NB4 (cell line): ENCODE measurements at regions not wholly inside any gene's neighbourhood (a gene's known extent, or its start where the extent isn't known, plus 50 kb on each side); places are given as distances from the start of the nearest gene placed in this dataset.

Experiments used
- DNase-seq: peaks from one replicate; pipeline ENCODE4 v3.0.0; 2010; ENCODE audit warnings: low read depth
- H3K4me3 ChIP-seq: one replicate; pipeline ENCODE4 v1.5.1; 2011; ENCODE audit warnings: mild to moderate bottlenecking, low read depth, low read length, moderate library complexity
- CTCF ChIP-seq: IDR thresholded peaks from one replicate; pipeline ENCODE4 v1.5.1; 2012; ENCODE audit warnings: low read depth, low read length
- MAX ChIP-seq: IDR thresholded peaks from 2 replicates; pipeline ENCODE4 v1.6.1; 2011; ENCODE audit warnings: low read depth, low read length
- MYC ChIP-seq: IDR thresholded peaks from 2 replicates; pipeline ENCODE4 v1.6.1; 2011; ENCODE audit warnings: low read depth, low read length
- POLR2A ChIP-seq: IDR thresholded peaks from 2 replicates; pipeline ENCODE4 v1.6.1; 2011; ENCODE audit warnings: mild to moderate bottlenecking; ENCODE audit not compliant: insufficient read length; ENCODE audit errors: extremely low read depth

DNA sequence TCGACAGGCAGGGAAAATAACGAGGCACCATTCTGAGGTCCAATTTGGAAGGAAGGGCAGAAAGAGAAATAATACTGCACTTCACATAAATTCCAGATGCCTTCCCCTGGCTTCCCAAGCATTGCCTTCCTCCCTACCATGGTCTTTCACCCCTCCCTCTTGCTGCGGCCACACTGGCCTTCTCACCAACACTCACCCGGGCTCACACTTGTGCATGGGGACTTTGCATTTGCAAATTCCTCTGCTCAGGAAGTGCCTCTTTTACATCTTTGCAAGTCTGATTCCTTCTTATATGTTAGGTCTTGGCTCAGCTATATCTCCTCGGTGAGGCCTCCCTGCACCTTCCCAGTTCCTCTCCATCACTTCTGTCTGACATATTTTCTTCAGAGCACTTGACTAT lies 199.4 kb downstream of the CHIC2 start:
- DNase-seq, result no peak
- no peak for TF ChIP-seq CTCF
- no peak for TF ChIP-seq MAX
- no peak for TF ChIP-seq MYC
- TF ChIP-seq POLR2A, result no peak
- no peak overlapping the region for H3K4me3 ChIP-seq

DNA sequence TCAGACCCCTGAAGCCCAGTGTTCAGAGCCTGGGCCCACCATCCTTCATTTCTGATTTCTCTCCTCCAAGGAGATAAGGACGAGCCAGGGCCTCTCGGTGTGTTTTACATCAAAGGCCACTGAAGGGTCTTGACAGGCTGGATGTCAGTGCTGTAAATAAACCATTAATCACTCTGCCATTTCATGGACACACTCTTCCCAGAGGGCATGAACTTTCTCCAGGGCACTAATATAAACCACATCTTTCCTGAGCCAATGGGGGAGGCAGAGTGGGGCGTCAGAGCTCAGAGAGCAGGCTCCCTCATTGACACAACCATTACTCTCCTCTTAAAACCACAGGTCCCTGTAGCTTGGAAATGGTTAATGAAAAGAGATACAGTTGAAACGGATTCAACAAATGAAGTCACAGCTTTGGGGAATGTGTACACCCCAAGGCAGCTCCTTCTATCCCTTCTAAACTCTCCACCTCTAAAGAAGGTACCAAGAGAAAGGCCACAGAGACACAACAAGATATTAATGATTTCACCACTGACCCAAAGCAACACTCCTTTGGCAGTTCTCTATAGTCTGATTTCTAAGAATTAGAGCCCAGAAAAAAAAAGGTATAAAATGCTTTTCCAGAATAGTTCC lies 200.6 kb downstream of the CHIC2 start:
- DNase-seq, result no peak
- no peak for TF ChIP-seq CTCF
- TF ChIP-seq MYC, result no peak
- no peak for TF ChIP-seq MAX
- no peak for TF ChIP-seq POLR2A
- H3K4me3 ChIP-seq, result no peak overlapping the region

DNA sequence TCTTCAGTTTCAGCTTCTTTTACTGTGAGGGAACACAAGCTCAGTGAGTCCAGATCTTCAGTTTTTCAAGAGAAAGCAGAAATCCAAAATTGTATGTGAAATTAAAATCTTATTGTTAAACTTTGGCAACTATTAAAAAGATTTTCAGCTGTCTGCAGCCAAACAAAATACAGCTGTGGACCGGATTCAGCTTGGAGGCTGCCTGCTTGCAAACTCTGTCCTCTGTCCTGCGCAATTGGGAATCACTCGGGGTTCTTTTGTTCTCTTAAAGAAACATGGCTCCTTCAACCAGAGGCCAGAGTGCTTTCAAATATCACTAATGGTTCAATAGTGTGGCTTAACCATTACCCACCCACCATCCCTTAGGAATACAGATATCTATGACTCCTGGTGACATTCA lies 201.2 kb downstream of the CHIC2 start:
- no peak overlapping the region for H3K4me3 ChIP-seq
- TF ChIP-seq MAX (no peak), POLR2A (no peak), MYC (no peak), CTCF (no peak)
- DNase-seq, result no peak

DNA sequence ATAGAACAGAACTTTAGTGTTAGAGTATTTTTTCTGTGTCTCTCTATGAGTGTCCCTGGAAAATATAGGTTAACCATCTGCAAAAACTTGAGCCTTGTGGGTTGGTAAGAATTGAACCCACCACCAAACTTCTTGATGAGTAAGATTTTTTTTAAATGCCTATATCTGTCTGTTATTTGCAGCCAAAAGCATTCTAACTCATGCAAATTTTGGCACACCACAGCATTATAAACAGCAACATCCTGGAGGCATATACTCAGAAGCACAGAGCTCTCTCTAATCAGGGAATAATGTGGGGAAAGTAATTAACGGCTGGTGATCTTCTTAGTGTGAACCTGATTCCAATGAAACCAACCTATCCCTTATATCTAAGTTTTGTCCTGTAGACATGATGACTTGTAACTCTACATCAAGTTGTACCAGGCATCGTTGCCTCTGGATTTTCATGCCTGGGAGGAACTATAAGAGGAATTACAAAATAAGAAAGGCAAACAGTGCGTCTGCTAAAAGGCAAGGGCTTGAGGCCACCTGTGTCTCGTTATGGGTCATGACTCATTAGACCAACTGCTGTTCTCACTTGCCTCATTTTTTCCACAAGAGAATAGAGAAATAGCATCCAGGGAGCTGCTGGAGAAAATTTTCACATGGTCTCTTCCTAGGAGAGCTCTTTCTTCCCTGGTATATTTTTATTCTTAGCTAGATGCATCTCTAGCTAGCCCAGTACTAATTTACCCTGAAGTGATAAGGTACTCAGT lies 202.4 kb downstream of the CHIC2 start:
- H3K4me3 ChIP-seq, result no peak overlapping the region
- no peak for TF ChIP-seq CTCF
- peak; percentile 54 for TF ChIP-seq MYC
- no peak for TF ChIP-seq POLR2A
- peak; percentile 30; the same call in 1 of the 2 replicates for TF ChIP-seq MAX
- peak; percentile 67 for DNase-seq

GRCh38 chr4:53859305-53859704 lies 205.1 kb downstream of the CHIC2 start:
- no peak overlapping the region for H3K4me3 ChIP-seq
- TF ChIP-seq POLR2A, result no peak
- DNase-seq, result no peak

- H3K4me3 ChIP-seq, result no peak overlapping the region
- TF ChIP-seq MAX (no peak), POLR2A (no peak), MYC (no peak), CTCF (no peak)
- no peak for DNase-seq
Observed at GRCh38 chr4:53858744-53859143, 205.7 kb downstream of the CHIC2 start.
